ENCODE measurements at regions not wholly inside any gene's neighbourhood (a gene's known extent, or its start where the extent isn't known, plus 50 kb on each side); places are given as distances from the start of the nearest gene placed in this dataset.

DNA sequence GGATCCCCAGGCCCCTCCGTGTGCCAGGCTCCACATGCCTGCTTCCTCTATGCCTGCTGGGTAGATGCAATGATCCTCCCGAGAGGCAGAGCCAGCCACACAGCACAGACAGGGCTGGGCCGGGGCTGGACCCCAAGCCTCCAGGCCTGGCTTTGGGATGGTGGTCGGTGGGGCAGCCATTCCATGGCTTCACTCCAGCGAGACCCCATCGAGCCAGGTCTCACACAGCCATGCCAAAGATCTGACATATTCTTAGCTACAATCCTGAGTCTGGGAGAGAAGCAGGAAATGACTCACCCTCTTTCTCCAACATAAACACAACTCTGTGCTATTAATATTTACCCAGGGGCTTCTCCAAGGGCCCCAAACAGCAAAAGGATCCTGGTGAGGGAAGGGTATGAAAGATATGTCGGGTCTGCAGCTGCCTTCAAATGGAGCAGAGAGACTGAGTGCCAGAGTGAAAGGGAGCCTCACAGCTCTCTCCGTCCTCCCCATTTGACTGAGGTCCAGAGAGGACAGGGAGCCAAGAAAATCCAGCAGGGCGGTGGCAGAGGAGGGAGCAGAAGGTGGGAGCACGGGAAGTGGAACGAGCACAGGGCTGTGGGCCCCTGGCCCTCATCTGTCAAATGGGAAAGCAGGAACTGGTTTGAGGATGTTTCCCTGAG is 639.5 kb downstream of the MATN1 start:
- TF ChIP-seq CTCF (IDR thresholded peaks at IDR 0.05 in 2 of 3, conservative IDR thresholded peaks at IDR 0.05 in 1 of 3; ENCODE audit: borderline replicate concordance in 1 of 3, insufficient read depth in 1 of 3, low read depth in 2 of 3, low read length in 2 of 3), result no peak
- no peak for TF ChIP-seq EZH2 (IDR thresholded peaks at IDR 0.05)
- peak; percentile 20; the same call in 1 of the 2 replicates for TF ChIP-seq POLR2AphosphoS5 (IDR thresholded peaks at IDR 0.05; ENCODE audit: low read depth, low read length)
- TF ChIP-seq JUND (IDR thresholded peaks at IDR 0.05), result peak; percentile 82
- peak; percentile 83 for TF ChIP-seq FOSL1 (IDR thresholded peaks at IDR 0.05; ENCODE audit: low read depth)
- TF ChIP-seq ELF1 (IDR thresholded peaks at IDR 0.05; ENCODE audit: borderline replicate concordance, low read depth), result no peak
- TF ChIP-seq POLR2A (IDR thresholded peaks at IDR 0.05; ENCODE audit: borderline replicate concordance, extremely low read depth, insufficient read depth, insufficient read length), result no peak
- TF ChIP-seq ZFX (IDR thresholded peaks at IDR 0.05), result no peak

Data from HCT116 (cell line).